GM12864 (cell line): ENCODE measurements at regions not wholly inside any gene's neighbourhood (a gene's known extent, or its start where the extent isn't known, plus 50 kb on each side); places are given as distances from the start of the nearest gene placed in this dataset.
"Not testable (repeated sequence)": the region's sequence is repeated elsewhere in the genome, so short reads cannot be mapped to it uniquely, and the experiment has no call there.

Experiments used
- DNase-seq: peaks from one replicate; pipeline ENCODE4 v3.0.0-alpha.2; 2011; ENCODE audit warnings: low read depth
- H3K4me3 ChIP-seq: 2 replicates; pipeline ENCODE4 v1.5.1; 2011; ENCODE audit warnings: mild to moderate bottlenecking, low read depth, low read length, control low read depth
- CTCF ChIP-seq: IDR thresholded peaks from 2 replicates; pipeline ENCODE4 v1.5.1; 2011; ENCODE audit warnings: low read depth, mild to moderate bottlenecking, moderate library complexity, low read length, control low read depth, inconsistent platforms; ENCODE audit errors: missing control alignments

GRCh38 chr12:131386167-131386521, 324.7 kb upstream of the SFSWAP start:
- TF ChIP-seq CTCF = no peak
- no peak for DNase-seq
- no peak overlapping the region for H3K4me3 ChIP-seq

GRCh38 chr12:131386781-131387180, 324.1 kb upstream of the SFSWAP start:
- H3K4me3 ChIP-seq = no peak overlapping the region
- no peak for DNase-seq
- no peak for TF ChIP-seq CTCF

GRCh38 chr12:131387281-131388163, 323.4 kb upstream of the SFSWAP start:
- TF ChIP-seq CTCF = no peak
- no peak overlapping the region for H3K4me3 ChIP-seq
- DNase-seq = no peak

GRCh38 chr12:131388164-131389053, 322.5 kb upstream of the SFSWAP start:
- not testable (repeated sequence) for DNase-seq

GRCh38 chr12:131389054-131390013, 321.6 kb upstream of the SFSWAP start:
- H3K4me3 ChIP-seq = no peak overlapping the region
- no peak for DNase-seq
- no peak for TF ChIP-seq CTCF

More at GRCh38 chr12:131388164-131389053, 322.5 kb upstream of the SFSWAP start:
- not testable (repeated sequence) for H3K4me3 ChIP-seq

- no peak for DNase-seq
- H3K4me3 ChIP-seq = no peak overlapping the region
- TF ChIP-seq CTCF = no peak
Measured at GRCh38 chr12:131390412-131391334, 320.2 kb upstream of the SFSWAP start.
